ENCODE measurements at regions not wholly inside any gene's neighbourhood (a gene's known extent, or its start where the extent isn't known, plus 50 kb on each side); places are given as distances from the start of the nearest gene placed in this dataset.

DNA sequence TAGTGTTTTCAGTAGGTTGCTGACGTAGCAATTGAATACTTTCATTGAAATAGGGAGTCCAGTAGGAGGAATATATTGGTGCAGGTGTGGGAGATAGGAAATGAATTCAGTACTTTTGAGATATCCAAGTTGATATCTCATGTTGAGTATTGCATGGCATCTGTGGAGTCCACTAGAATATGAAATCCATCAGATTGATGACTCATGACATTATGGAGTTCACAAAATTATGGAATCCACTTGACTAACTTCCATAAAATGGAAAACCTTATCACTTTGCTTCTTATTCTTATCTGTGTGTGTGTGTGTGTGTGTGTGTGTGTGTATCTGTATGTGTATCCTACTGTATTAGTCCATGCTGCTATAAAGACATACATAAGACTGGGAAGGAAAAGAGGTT is 513.5 kb upstream of the ZEB2 start:
- no peak for DNase-seq

DNA sequence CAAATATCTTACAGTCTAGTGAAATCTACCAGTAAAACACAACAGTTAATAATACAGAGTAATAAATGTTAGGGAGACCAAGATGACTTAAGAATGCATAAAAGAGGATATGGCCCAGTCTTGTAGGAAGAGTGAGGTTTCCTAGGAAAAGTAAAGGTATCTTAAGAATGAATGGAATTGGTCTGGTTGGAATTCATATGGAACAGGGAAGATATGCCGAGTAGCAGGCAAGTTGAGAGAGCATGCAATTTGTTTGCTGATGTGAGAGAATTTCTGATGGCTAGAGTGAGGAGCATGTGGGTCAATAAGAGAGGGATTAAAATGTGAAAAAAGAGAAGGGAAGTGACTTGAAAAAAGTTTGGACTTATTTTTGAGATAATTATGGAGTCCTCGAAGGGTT is 512.9 kb upstream of the ZEB2 start:
- no peak for DNase-seq

DNA sequence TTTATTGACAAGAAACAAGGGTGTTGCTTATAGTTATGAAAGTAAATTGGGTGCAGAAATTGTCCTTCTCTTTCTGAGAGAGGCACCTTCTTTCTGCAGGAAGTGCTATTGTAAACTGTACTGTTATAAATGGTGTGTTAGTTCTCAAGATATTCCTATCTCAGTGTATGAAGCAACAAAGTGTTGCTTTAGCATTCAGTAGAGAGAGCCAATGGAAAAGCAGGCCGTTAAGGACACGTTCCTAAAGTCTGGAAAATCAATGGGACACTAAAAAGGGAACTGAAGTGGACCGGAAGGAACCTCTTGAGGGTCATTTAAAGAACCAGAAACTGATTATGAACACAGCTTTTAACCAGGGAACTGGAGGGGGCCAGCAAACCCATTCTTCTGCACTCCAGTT is 510.0 kb upstream of the ZEB2 start:
- DNase-seq, result no peak

DNA sequence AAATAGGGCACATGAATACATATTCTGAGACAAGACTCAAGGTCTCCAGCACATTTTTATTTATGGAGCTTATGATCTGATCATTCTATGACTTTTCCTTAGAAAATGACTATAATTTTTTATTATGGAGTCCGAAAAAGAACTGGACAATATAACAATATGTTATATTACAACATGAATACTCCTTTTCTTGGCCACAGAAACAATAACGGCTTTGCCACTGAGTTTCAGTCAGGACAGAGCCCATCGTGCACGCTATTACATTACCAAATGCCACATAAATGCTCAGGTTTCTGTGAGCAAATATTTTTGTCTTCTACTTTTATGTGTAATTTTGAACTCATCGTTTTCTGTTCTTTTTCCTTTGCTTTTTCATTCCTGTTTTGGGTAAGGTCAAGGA is 509.2 kb upstream of the ZEB2 start:
- no peak for DNase-seq

DNA sequence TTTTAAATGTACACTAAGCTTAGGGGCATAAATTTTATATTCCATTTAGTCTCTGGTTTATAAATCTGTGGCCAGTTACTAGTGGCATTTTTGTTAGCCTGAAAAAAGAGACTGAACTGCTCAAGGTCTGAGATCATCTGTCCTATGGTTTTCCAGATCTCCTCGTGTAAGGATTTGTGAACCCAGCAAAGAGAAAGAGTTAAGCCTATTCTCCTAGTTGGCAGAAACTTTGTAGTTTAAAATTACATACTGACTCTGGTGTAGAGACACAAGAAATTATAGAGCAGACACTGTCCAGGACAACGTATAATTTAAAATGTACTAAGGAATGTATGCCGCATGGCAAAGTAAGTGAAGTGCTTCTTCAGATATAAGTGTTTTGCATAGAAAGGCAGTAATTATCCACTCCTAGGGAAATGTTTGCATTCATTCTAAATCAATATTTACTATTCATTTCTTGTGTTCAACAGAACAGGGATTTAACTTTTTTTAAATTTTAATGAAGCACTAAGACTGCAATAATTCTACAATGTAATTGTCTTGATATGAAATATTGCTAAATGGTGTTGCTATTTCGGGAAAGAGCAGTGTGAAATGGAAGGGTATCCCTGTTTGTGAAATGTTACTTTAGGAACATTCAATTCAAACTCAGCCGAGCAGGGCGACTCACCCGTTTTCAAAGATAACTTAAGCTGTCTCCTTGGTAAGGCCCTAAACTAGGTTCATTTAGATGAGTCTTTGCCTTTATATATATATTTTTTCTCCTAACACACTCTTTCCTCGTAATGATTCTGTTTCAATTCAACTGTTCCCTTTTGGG is 508.4 kb upstream of the ZEB2 start:
- no peak for DNase-seq

DNA sequence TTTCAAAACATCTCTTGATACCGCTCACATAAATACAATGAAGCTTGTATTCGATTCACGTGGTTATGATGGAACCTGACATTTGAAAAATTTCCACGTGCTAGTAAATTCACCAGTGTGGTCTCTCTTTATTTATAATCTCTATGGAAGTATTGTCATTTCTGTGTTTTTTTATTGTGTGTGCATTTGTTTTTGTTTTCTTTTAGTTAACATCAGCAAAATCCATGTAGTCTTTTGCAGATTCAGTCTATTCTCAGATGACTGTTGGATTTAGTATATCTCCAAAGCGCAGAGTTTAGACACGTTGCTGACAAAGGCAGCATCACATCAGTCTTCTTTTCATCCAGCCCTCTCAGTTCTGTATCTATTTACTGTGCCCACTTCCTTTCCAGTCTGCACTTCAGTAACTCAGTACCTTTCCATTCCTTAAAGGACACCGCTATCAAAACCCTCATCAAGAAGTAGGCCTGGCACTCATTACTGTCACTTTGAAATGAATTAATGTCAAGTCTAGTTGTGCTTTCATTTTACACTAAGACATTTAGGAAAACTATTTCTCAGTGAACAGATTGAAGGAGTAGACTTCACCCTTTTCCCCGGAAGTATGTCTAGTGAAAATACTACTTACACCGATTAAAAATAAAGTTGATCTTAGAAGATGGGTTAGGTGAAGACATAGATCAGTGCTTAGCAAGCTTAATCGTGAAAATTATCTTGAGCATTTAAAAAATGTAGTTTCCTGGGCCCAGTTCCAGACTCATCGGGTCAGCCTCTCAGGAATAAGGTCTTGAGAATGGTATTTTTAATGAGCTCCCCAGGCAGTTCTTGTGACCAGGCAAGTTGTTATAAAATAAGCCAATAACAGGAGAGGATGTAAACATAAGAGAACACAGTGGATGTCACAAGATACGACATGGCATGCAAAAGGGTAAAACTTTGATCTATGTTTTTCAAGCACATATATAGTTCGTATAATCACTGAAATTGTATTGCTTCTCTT is 506.8 kb upstream of the ZEB2 start:
- no peak for DNase-seq

DNA sequence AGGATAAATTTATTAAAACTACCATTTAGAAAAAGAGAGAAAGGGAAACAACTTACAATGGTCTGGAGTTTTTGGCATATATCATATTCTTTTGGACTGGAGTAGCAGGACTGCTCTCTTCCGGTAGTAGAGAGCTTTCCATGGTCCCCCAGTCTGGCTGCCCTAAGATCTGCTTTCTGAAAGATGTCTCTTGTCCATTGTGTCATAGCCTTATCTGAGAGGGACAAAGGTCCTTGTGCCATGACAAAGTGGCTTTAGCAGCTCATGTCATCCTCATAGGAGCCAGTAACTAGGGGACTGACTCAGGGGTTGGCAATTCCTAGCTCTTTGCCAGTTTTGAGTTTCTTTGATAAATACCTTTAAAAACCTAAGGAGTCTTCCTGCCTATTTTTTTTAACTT is 505.5 kb upstream of the ZEB2 start:
- no peak for DNase-seq

DNA sequence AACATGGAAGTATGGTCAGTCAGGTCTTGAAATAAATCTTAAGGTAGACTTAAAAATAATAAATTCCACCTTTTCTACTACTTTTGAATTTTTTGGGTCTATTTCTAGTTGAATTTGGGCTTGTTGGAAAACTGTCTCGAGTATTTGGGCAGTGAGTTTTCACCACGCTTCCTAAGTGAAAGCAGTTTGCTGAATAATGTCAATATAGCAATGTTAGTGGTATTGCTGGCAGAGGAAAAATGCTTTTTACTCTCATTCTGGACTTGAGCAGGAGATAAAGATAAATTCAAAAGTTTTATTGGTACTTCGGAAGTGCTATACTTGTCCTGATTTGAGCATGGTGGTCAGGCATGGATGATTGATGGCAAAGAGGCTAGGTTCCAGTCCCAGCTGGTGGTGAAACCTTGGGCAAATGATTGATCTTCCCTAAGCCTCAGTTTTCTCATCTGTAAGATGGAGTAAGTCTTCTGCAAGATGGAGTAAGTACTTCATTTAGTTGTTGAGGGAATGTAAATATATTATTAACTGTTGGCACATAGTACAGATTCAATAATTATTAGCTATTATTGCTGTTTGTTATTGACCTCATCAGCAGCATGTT is 503.5 kb upstream of the ZEB2 start:
- no peak for DNase-seq

DNA sequence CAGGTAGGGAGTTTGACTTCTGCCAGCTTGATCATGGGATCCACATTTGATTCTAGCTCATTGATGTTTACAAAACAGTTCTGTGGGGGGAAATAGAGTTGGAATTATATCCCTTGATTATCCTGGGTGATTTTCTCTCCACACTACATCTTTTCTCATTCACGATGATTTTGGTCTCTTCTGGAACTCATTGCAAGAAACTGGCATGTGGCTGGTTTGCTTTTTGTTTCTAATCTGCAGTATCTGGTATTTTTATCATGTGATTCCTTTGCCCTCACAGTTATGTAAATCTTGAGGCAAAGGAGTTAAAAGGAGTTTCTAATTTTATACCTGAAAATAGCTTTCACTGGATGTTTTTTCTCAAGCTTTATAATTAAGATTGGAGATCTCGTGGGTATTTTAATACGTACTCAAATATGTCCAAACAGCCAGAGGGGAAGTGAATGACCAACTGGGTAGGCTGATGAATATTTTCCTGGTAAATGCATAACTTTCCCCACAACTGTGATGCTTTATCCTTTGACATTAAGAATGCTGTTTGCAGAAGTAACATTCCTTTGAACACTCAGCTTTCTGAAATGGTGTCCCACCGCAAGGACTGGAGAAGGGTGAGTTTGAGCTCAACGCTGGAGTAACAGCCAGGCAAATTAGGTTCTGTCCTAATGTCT is 502.9 kb upstream of the ZEB2 start:
- no peak for DNase-seq

DNA sequence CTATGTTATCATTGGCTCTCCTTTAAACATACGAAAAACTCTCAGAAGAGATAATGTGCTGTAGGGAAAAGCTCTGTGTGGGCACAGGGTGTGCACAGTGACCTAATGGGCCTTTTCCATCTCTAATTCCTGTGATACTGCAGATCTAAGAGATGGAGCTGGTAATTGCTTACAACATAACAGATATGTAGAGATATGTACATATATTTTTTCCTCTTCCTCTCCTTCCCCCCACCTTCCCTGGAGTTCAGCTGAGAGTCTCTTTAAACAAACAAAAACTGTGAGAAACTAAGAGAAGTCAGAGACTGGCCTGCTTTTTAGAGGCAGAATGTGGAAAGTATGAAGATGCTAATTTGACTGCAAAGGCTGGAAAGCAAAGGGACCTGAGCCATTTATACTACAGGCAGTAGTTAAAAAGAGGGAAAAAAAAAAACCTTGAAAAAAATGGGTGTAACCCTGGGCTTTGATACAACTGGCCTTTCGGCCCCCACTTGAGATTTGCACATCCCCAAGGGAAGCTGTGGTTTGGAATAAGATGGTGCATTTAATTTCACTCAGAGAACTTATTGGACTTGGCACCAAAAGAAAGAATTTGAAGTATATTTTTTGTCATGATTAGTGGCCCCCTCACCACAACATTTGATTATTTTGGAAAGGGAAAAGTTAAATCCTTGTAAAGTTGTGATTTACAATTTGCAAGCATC is 502.2 kb upstream of the ZEB2 start:
- DNase-seq, result no peak

DNA sequence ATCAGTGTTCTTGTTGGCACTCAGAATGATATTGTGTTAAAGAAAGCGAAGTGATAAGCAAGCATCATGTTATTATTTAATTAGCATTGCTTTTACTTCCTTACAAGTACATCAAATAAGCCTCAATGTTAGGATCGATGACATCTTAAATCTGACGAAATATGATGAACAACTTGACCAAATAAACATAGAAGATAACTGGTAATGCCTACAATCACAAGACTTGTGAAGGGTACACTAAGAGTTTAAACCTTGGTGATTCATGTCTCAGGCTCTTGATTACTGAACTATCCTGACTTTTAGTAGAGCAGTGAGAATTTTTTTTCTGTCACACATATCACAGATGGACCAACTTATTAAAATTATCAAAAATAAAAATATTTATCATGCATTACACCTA is 500.8 kb upstream of the ZEB2 start:
- no peak for DNase-seq

DNA sequence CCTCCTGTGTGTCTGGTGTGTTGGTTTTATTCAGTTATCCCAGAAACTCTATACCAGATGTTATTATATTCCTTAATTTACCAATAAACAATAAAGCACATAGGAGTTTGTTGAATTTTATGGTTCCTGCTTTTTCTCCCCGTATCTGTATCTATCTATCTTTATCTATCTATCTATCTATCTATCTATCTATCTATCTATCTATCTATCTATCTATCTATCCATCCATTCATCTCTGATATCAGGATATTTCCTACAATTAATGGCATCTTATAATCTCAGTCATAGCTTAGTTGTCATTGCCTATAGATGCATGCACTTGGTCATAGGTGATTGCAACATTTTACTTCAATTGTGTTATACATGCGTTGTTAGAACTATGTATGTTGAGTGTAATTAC is 500.2 kb upstream of the ZEB2 start:
- no peak for DNase-seq

DNA sequence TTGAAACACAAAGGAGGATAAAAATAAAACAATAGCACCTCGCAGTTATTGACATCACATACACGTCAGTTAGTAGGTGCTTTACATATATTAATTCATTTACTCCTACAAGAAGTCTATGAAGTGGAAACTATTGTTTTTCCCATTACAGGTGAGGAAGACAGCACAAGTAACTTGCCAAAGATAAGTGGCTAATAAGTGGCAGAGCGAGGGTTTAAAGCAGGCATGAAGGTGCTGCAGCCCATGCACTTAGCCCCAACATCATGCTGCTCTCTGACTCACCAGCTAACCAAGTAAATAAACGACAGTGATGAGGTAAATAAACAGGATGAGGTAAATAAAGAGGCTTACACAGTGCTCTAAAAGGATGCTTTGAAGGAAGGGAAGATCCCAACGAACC is 498.6 kb upstream of the ZEB2 start:
- DNase-seq, result no peak

DNA sequence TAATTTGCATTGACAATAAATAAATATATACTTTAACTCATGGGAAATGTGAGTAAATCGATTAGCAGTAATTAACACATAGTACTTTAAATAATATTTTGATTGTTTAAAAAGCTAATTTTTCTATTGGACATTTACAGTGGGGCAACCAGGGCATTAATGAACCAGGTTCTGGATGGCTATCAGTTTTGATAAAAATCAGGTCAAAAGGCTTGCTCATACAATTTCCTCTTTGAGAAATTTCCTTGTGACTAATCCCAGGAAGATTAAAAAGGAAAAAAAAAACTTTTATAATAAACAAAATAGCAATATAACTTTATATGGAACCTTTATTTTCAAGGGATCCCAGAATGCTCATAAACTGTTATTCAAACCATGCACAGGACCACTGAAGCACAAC is 497.2 kb upstream of the ZEB2 start:
- DNase-seq, result no peak

DNA sequence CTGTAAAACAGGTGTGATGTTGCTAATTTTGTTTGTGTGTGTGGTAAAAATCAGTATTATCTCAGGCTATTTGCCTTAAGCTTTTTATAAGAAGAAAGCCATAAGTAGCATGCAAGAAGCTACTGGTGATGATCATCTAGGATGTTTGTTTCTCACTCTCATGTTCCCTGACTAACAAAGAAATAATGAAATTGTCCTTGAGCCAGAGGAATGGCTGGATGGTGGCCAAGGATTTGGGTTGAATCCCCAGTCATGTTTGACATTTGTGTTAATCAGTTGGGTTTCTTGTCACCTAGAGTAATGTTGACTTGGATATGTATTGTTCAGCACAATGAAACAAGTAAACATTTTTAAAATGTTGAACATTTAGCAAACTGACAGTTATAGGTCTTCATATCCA is 496.8 kb upstream of the ZEB2 start:
- no peak for DNase-seq

DNA sequence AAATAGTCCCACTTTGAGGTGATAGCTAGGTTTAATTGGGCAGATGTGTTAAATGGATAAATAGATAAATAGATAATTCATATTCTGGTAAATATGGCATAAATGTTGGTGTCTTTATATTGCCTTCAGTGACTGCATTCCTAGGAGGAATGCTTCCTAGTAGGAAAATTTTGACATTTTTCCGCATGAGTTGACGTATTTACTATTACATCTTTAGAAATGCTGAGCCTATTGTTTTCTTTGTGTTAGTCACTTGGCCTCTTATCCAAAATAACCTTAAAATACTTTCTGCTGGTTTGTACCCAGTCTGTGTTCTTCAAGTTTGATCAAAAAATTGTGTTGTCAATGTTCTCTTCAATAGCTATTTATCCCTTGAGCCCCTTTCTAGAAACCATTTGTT is 495.6 kb upstream of the ZEB2 start:
- no peak for DNase-seq

DNA sequence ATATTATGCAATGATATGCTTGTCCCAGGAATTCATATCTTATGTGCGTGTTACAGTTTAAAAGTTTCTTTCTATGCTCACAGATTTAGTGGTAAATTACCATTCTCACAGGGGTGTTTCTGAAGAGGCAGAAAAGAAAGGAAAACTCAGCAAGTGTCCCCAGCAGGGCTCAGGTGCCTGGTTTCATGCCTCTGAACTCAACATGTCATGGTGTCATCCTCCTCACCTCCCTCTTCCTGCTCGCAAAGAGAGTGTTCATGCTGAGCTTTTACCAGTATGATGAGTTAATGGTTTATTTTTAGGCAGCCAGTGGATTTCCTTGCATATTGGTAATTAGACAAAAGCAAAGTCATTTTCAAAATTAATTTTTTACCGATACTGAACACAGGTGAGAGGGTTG is 492.9 kb upstream of the ZEB2 start:
- no peak for DNase-seq

DNA sequence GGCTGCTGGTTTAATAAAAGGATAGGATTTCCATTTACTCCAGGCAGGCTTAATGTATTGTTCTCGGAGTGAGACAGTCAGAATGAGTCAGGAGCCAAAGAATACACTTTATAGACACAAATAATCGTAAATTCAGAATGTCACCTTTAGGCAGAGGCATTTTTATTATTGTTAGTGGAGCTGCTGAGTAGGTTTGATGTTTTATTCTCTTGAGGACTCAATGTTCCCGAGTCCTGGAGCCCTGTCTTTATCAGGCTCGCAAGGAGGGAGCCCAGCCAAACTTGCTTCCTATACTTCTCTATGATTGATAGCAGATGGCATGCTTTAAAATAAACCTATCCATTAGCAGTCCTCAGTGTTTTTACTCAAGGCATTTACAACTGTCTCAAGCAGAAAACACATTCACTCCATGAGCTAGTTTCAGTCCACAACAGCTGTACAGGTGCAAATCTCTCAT is 492.3 kb upstream of the ZEB2 start:
- DNase-seq, result peak; percentile 8

DNA sequence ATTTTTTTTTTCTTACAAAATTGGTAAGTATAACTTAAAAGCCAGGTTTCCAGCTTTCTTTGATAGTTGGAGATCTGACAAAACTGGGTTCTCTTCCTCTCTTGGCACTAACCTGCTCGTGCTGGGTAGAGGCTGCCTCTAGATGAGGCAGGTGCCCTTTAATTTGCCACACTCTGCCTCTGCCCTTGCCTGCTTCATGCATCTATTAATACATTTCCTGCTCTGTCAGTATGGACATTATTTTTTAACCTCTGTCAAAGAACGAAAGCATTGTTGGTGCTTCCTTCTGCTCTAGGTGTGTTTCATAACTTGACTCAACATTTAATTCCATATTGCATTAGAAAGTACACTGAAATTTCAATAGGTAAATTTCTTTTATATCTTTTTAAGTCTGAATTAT is 490.7 kb upstream of the ZEB2 start:
- DNase-seq, result no peak

DNA sequence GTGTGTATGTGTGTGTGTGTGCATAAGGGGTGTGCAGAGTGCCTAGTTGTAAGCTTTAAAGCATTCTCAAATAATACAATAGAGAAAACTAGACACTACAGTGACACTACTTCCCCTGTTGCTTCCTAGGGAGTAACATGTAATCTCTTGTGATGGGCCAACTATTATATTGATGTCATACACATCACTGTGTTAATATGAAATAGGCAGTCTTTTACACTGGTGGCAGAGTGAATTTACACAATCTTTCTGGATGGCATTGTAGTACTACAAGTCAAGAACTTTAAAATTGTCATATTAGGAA is 488.0 kb upstream of the ZEB2 start:
- no peak for DNase-seq

DNA sequence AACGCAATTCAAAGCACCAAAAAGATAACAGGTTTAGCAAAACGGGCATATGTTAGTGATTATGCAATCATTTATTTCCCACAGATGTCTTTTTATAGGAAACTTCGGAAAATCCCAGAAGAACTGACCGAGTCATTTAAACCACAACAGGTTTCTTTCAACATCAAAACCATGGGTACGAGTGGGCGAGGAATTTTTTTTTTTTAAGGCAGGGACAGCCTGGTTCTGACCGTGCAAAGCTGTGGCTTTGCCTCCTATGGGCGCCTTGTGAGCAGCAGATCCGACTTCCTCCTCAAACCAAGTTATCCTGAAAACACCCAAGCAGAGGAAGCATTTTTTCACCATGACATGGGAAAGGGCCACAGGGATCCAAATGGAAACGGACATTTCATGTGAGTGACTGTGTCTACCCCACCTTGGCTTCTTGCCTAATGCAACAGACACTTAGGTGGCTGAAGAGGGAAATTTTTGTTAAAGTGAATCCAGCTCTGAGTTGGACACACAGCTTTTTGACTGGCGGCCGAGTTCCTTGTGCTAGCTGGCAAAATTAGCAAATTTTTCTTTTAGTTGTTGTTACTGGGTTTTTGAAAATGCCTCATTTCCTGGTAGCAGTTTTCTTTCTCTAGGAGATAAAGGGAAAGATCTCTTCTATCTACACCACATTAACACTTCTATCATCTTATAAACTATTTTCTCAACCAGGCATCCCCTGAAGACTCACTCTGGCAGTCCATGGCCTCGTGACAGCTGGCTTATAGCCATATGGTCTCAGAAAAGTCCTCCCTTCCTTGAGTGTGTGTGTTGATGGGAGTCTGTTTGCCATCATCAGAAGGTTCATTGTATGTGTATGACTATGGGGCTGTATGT is 487.4 kb upstream of the ZEB2 start:
- DNase-seq, result peak; percentile 23

DNA sequence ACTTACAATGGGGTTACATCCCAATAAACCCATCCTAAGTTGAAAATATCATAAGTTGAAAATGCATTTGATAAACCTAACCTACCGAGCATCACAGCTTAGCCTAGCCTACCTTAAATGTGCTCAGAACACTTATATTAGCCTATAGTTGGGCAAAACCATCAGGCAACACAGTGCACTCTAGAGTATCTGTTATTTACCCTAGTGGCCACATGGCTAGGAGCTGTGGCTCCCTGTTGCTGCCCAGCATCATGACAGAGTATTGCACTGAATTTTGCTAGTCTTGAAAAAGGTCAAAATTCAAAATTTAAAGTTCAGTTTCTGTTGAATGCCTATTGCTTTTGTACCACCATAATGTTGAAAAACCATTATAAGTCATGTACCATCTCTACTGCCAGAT is 482.7 kb upstream of the ZEB2 start:
- DNase-seq, result no peak

Data from NCI-H82 (cell line).